NB4 (cell line): ENCODE measurements at regions not wholly inside any gene's neighbourhood (a gene's known extent, or its start where the extent isn't known, plus 50 kb on each side); places are given as distances from the start of the nearest gene placed in this dataset.

Experiments used
- MYC ChIP-seq: IDR thresholded peaks from 2 replicates; pipeline ENCODE4 v1.6.1; 2011; ENCODE audit warnings: low read depth, low read length
- POLR2A ChIP-seq: IDR thresholded peaks from 2 replicates; pipeline ENCODE4 v1.6.1; 2011; ENCODE audit warnings: mild to moderate bottlenecking; ENCODE audit not compliant: insufficient read length; ENCODE audit errors: extremely low read depth
- TF ChIP-seq, protein P1 (sequence below): IDR thresholded peaks from one replicate; pipeline ENCODE4 v1.5.1; 2012; ENCODE audit warnings: low read depth, low read length
- TF ChIP-seq, protein P2 (sequence below): IDR thresholded peaks from 2 replicates; pipeline ENCODE4 v1.6.1; 2011; ENCODE audit warnings: low read depth, low read length

DNA sequence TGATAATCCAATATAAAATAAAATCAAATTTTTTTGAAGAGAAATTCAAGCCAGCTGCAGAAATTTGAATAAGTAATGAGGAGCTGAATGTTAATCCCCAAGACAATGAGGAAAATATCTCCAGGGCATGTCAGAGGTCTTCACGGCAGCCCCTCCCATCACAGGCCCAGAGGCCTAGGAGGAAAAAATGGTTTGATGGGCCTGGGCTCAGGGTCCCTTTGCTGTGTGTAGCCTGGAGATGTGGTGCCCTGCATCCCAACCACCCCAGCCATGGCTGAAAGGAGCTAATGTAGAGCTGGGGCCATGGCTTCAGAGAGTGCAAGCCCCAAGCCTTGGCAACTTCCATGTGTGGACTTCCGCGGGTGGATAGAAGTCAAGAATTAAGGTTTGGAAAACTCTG, 618.3 kb downstream of the TAF11L14 start:
- TF ChIP-seq, protein P1, sequence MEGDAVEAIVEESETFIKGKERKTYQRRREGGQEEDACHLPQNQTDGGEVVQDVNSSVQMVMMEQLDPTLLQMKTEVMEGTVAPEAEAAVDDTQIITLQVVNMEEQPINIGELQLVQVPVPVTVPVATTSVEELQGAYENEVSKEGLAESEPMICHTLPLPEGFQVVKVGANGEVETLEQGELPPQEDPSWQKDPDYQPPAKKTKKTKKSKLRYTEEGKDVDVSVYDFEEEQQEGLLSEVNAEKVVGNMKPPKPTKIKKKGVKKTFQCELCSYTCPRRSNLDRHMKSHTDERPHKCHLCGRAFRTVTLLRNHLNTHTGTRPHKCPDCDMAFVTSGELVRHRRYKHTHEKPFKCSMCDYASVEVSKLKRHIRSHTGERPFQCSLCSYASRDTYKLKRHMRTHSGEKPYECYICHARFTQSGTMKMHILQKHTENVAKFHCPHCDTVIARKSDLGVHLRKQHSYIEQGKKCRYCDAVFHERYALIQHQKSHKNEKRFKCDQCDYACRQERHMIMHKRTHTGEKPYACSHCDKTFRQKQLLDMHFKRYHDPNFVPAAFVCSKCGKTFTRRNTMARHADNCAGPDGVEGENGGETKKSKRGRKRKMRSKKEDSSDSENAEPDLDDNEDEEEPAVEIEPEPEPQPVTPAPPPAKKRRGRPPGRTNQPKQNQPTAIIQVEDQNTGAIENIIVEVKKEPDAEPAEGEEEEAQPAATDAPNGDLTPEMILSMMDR: no peak
- no peak for TF ChIP-seq POLR2A
- no peak for TF ChIP-seq MYC
- TF ChIP-seq, protein P2, sequence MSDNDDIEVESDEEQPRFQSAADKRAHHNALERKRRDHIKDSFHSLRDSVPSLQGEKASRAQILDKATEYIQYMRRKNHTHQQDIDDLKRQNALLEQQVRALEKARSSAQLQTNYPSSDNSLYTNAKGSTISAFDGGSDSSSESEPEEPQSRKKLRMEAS: no peak
